Karpas-422 (cell line): ENCODE measurements at regions not wholly inside any gene's neighbourhood (a gene's known extent, or its start where the extent isn't known, plus 50 kb on each side); places are given as distances from the start of the nearest gene placed in this dataset. TPM values are rescaled to one million over a fixed set of nuclear protein-coding genes. Genes with fewer than 3 reads are reported as not detected.

Source experiments
- DNase-seq: peaks from one replicate; pipeline ENCODE4 v3.0.0-alpha.2; 2015
- H2AFZ ChIP-seq: fragments of 200-600 bp; sonication (generic); 2 replicates; pipeline ENCODE4 v1.6.1; 2014; ENCODE audit warnings: antibody characterized with exemption, low read length, mixed read lengths
- H3K27ac ChIP-seq: fragments of 200-600 bp; sonication (generic); 2 replicates; pipeline ENCODE4 v1.5.1; 2014; ENCODE audit warnings: mild to moderate bottlenecking, low read length, moderate library complexity
- H3K27me3 ChIP-seq: fragments of 200-600 bp; sonication (generic); 2 replicates; pipeline ENCODE4 v1.6.1; 2014; ENCODE audit warnings: low read length, mixed read lengths
- H3K36me3 ChIP-seq: fragments of 200-600 bp; sonication (generic); 2 replicates; pipeline ENCODE4 v1.6.1; 2014; ENCODE audit warnings: low read length, mixed read lengths; ENCODE audit not compliant: insufficient read depth
- H3K4me1 ChIP-seq: fragments of 200-600 bp; sonication (generic); 2 replicates; pipeline ENCODE4 v1.6.1; 2014; ENCODE audit warnings: mild to moderate bottlenecking, low read length, mixed read lengths
- H3K4me2 ChIP-seq: fragments of 200-600 bp; sonication (generic); 2 replicates; pipeline ENCODE4 v1.6.1; 2014; ENCODE audit warnings: low read length, low read depth, mild to moderate bottlenecking; ENCODE audit not compliant: poor library complexity, severe bottlenecking
- H3K4me3 ChIP-seq: fragments of 200-600 bp; sonication (generic); 2 replicates; pipeline ENCODE4 v1.5.1; 2014; ENCODE audit warnings: mild to moderate bottlenecking, antibody characterized with exemption, low read length, mixed read lengths
- H3K79me2 ChIP-seq: fragments of 200-600 bp; sonication (generic); 2 replicates; pipeline ENCODE4 v1.6.1; 2014; ENCODE audit warnings: mild to moderate bottlenecking, low read length, mixed read lengths
- H3K9ac ChIP-seq: fragments of 200-600 bp; sonication (generic); 2 replicates; pipeline ENCODE4 v1.6.0; 2014; ENCODE audit warnings: low read length
- H3K9me2 ChIP-seq: fragments of 200-600 bp; sonication (generic), shearing (Covaris generic); replicated peaks from 2 replicates; pipeline ENCODE4 v1.6.0; 2014; ENCODE audit warnings: mild to moderate bottlenecking, low read length, moderate library complexity; ENCODE audit not compliant: insufficient read depth
- H3K9me3 ChIP-seq: fragments of 300-700, 200-600 bp; sonication (generic); 2 replicates; pipeline ENCODE4 v1.6.1; 2014; ENCODE audit warnings: low read length, mixed read lengths
- H4K20me1 ChIP-seq: fragments of 200-600 bp; sonication (generic); 2 replicates; pipeline ENCODE4 v1.6.1; 2014; ENCODE audit warnings: mild to moderate bottlenecking, antibody characterized with exemption, low read length, low read depth; ENCODE audit not compliant: insufficient read depth
- small RNA-seq: library from RNA; depleted of rRNA; stranded (forward); fragments of <200 nt; gene quantifications from one replicate; pipeline ENCODE3, GENCODE V24; 2014

- H2AFZ ChIP-seq = no peak overlapping the region
- no peaks in the 10 kb centered on the region for H3K9me3 ChIP-seq
- H3K79me2 ChIP-seq = no peaks in the 10 kb centered on the region
- no peak overlapping the region for H3K4me3 ChIP-seq
- H3K9me2 ChIP-seq = no peaks in the 10 kb centered on the region
- no peaks in the 10 kb centered on the region for H3K36me3 ChIP-seq
- 0 out of 2 replicates have a peak, but pooled peaks cover 3% of the 10 kb centered on the region for H4K20me1 ChIP-seq
- H3K27me3 ChIP-seq = no peaks in the 10 kb centered on the region
- H3K4me2 ChIP-seq = no peak overlapping the region
- no peak overlapping the region for H3K27ac ChIP-seq
- no peaks in the 10 kb centered on the region for H3K4me1 ChIP-seq
- no peak overlapping the region for H3K9ac ChIP-seq
- peak; percentile 57 for DNase-seq
Measured at GRCh38 chr20:59526242-59527225, 77.8 kb upstream of the PHACTR3 start.

GRCh38 chr20:59530782-59531181 lies 73.6 kb upstream of the PHACTR3 start:
- no peaks in the 10 kb centered on the region for H3K36me3 ChIP-seq
- no peak for DNase-seq
- H3K9me2 ChIP-seq = no peaks in the 10 kb centered on the region
- H4K20me1 ChIP-seq = no peaks in the 10 kb centered on the region
- H3K4me2 ChIP-seq = no peak overlapping the region
- no peaks in the 10 kb centered on the region for H3K79me2 ChIP-seq
- no peak overlapping the region for H3K27ac ChIP-seq
- no peak overlapping the region for H2AFZ ChIP-seq
- no peak overlapping the region for H3K4me3 ChIP-seq
- H3K9me3 ChIP-seq = no peaks in the 10 kb centered on the region
- no peaks in the 10 kb centered on the region for H3K4me1 ChIP-seq
- H3K27me3 ChIP-seq = no peaks in the 10 kb centered on the region
- no peak overlapping the region for H3K9ac ChIP-seq

- Histone ChIP-seq H3K27me3 (no peaks in the 10 kb centered on the region), H3K9me3 (no peaks in the 10 kb centered on the region), H3K79me2 (no peaks in the 10 kb centered on the region), H4K20me1 (no peaks in the 10 kb centered on the region), H3K9me2 (no peaks in the 10 kb centered on the region), H3K4me2 (no peak overlapping the region), H3K4me3 (no peak overlapping the region), H3K27ac (no peak overlapping the region), H3K36me3 (no peaks in the 10 kb centered on the region), H2AFZ (no peak overlapping the region), H3K4me1 (no peaks in the 10 kb centered on the region), H3K9ac (no peak overlapping the region)
- no peak for DNase-seq
Measured at GRCh38 chr20:59537991-59538390, 66.3 kb upstream of the PHACTR3 start.

- Histone ChIP-seq H3K27me3 (no peaks in the 10 kb centered on the region), H3K36me3 (no peaks in the 10 kb centered on the region), H3K27ac (no peak overlapping the region), H4K20me1 (no peaks in the 10 kb centered on the region), H3K9ac (no peak overlapping the region), H3K4me2 (no peak overlapping the region), H3K9me3 (no peaks in the 10 kb centered on the region), H3K4me1 (no peaks in the 10 kb centered on the region), H3K79me2 (no peaks in the 10 kb centered on the region), H3K4me3 (no peak overlapping the region), H3K9me2 (no peaks in the 10 kb centered on the region; the same call in 1 of the 2 replicates), H2AFZ (no peak overlapping the region)
- DNase-seq = no peak
Measured at GRCh38 chr20:59547596-59547995, 56.7 kb upstream of the PHACTR3 start.

Small RNAs in the stretch of these regions (small RNA-seq; reads per million reads assigned to genes)
- gene PIEZO1P1 = not detected
